HCT116 (cell line): ENCODE measurements at regions not wholly inside any gene's neighbourhood (a gene's known extent, or its start where the extent isn't known, plus 50 kb on each side); places are given as distances from the start of the nearest gene placed in this dataset.

ENCODE experiments used
- CTCF ChIP-seq, 3 experiments: fragments of 200-600 bp in 1 of 3; sonication (generic) in 1 of 3; IDR thresholded peaks in 2 of 3; conservative IDR thresholded peaks in 1 of 3; 2 replicates each; pipeline ENCODE4 v1.5.1; 2012 to 2017; ENCODE audit warnings: low read depth in 2 of 3, low read length in 2 of 3, antibody characterized with exemption in 1 of 3, borderline replicate concordance in 1 of 3, control low read depth in 1 of 3, mild to moderate bottlenecking in 1 of 3, mixed read lengths in 1 of 3, mixed run types in 1 of 3, moderate library complexity in 1 of 3; ENCODE audit not compliant: insufficient read depth in 1 of 3
- EZH2 ChIP-seq: fragments of 200-600 bp; sonication (generic); IDR thresholded peaks from 2 replicates; pipeline ENCODE4 v1.6.1; 2017; ENCODE audit warnings: antibody characterized with exemption, mixed run types
- JUND ChIP-seq: IDR thresholded peaks from 2 replicates; pipeline ENCODE4 v1.6.1; 2012
- MAX ChIP-seq: IDR thresholded peaks from 2 replicates; pipeline ENCODE4 v1.6.1; 2012
- POLR2A ChIP-seq: IDR thresholded peaks from 2 replicates; pipeline ENCODE4 v1.7.0; 2011; ENCODE audit warnings: borderline replicate concordance; ENCODE audit not compliant: insufficient read depth, insufficient read length; ENCODE audit errors: extremely low read depth
- POLR2AphosphoS5 ChIP-seq: IDR thresholded peaks from 2 replicates; pipeline ENCODE4 v1.6.1; 2011; ENCODE audit warnings: mild to moderate bottlenecking, low read depth, low read length, moderate library complexity
- RAD21 ChIP-seq: IDR thresholded peaks from 2 replicates; pipeline ENCODE4 v1.6.1; 2012; ENCODE audit warnings: low read depth, mild to moderate bottlenecking
- SIN3A ChIP-seq: IDR thresholded peaks from 2 replicates; pipeline ENCODE4 v1.6.1; 2012; ENCODE audit warnings: low read depth
- TCF7L2 ChIP-seq: IDR thresholded peaks from 2 replicates; pipeline ENCODE4 v1.7.0; 2011; ENCODE audit warnings: borderline replicate concordance, inconsistent platforms; ENCODE audit not compliant: insufficient read depth, insufficient read length; ENCODE audit errors: extremely low read depth
- YY1 ChIP-seq: IDR thresholded peaks from 2 replicates; pipeline ENCODE4 v1.6.1; 2011; ENCODE audit warnings: low read length, low read depth, moderate library complexity, mild to moderate bottlenecking; ENCODE audit not compliant: insufficient replicate concordance; ENCODE audit errors: extremely low read depth

GRCh38 chr3:117226932-117227331 lies 517.4 kb downstream of the TUSC7 start:
- TF ChIP-seq SIN3A (no peak), JUND (no peak), POLR2AphosphoS5 (no peak), POLR2A (no peak), TCF7L2 (no peak), EZH2 (no peak), RAD21 (no peak), MAX (no peak), CTCF (IDR thresholded peaks at IDR 0.05 in 2 of 3, conservative IDR thresholded peaks at IDR 0.05 in 1 of 3; ENCODE audit: borderline replicate concordance in 1 of 3, insufficient read depth in 1 of 3, low read depth in 2 of 3, low read length in 2 of 3) (no peak), YY1 (no peak)
